GM18868 (cell line): ENCODE measurements at regions not wholly inside any gene's neighbourhood (a gene's known extent, or its start where the extent isn't known, plus 50 kb on each side); places are given as distances from the start of the nearest gene placed in this dataset.
"Not testable (repeated sequence)": the region's sequence is repeated elsewhere in the genome, so short reads cannot be mapped to it uniquely, and the experiment has no call there.

Source experiments
- ATAC-seq: cut with Tn5 transposase; IDR thresholded peaks from one replicate; pipeline ENCODE4 v1.9.1; 2021; ENCODE audit warnings: mild to moderate bottlenecking, moderate library complexity; ENCODE audit not compliant: unreplicated experiment

DNA sequence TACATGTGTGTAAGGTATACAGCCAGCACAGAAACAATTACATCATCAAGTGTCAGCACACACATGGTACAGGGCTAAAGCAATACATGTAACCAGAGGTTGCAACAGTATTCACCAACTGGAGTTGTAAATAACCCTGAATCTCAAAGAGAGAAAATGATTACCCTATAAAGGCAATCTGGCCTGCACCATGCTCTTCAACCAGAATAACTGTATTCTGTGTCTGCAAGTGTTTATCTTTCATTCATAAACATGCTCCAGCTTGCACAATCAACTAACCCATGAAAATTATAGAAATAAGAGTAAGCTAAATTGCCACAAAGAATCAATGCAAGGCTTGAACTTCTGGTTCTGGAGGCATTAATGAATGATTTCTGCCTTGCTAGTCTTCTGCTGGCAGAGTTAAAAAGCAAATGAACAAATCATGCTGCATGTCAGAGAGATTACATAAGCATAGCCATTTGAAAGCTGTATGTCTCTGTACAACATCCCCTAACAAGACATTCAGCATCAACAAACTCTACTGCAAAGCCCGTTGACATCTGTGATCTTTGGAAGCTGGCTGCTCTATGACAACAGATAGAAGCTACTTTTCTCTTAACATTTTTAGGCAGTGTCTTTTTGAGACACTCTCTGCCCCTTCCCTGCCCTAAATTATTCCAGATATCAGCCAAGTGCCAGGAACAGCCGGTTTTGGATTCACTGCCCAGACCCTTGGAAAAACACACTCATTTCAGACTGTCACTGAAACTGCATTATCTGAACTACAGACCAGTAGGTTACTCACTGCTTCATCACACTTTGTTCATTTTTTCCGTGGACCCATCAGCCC lies 871.0 kb downstream of the OTOL1 start:
- no peak for ATAC-seq

DNA sequence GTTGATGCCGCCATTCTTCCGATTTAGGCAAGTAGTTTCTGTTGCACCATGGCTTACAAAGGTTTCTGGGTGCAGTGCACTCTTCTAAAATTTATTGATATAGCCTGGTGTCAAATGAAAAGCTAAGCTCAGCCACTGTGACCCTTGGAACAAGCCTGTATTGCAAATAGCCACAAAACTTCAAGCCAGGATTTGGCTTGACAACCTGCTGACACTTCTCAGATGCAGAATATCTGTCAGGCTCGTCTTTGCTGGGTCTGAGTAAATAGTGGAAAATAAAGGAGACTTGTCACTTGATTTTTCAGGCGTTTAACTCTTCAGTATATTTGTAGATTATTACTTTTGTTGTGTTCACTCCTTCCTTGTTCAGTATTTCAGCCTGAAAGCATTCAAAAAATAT lies 871.8 kb downstream of the OTOL1 start:
- ATAC-seq: no peak

DNA sequence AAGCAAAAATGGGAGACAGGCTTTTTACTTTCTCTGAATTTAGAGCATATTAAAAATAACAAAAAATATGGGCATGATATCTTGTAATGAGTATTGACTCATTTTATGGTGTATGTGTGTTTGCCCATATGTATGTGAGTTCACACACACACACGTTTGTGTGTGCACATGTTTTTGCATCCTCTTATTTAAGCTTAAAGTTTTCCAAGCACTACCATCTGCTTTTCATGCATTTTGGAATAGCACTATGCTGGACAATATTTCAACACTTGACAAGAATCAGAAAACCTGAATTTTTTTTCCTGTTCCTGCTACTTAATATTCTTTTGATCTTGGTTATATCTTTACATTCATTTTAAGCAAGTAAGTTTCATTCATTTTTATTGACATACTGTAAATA lies 872.7 kb downstream of the OTOL1 start:
- no peak for ATAC-seq

DNA sequence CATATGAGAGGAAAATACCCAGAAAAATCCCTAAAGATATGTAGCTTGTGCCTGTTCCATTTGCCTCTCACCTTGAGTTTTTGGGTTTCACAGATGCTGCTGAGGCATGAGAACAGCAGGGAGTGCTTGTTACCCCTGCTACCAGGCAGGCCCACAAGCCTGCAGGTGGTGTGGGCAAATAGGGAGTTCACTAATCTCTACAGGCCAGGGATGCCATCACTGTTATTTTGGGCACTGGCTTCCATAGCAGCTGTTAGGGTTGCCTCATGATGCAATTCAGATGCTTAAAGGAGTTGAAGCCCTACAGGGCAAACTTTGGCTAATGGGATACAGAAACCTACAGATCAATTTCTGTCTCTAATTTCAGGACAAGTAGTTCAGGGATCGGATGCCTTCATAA lies 873.5 kb downstream of the OTOL1 start:
- peak; percentile 46 for ATAC-seq

DNA sequence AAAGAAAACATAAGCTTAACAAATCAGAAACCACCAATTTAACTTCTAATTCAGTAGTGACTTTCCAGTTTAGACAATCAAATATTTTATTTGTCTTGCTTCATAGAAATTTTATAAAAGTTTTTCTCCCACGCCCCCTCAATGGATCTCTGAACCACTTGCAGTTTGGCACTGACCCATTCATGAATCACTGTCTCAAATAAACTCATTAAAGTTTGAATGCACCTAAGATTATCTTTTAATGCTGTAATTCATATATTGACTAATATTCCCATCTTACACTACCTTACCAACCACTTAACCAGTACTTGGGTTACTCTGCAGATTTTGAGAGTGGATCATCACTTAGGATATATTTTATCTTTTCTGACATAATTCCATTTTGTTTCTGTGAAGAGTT lies 880.2 kb downstream of the OTOL1 start:
- no peak for ATAC-seq

DNA sequence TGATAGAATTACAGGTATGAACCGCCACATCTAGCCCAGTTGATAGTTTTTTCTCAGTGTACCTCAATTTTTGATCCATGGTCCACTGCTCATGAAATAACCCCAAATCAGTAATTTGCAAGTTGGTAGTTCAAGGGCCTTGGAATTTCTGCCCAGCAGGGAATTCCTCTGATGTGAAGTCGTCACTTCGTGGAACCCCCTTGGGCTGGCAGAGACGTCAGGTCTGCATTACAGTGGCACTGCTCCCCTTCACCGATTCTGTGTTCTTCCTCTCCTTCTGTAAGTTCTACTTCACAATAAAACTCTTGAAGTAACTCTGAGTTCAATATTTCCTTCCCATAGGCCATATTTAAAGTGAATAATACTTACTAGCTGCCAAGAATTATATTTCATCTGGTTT lies 881.0 kb downstream of the OTOL1 start:
- ATAC-seq: no peak

DNA sequence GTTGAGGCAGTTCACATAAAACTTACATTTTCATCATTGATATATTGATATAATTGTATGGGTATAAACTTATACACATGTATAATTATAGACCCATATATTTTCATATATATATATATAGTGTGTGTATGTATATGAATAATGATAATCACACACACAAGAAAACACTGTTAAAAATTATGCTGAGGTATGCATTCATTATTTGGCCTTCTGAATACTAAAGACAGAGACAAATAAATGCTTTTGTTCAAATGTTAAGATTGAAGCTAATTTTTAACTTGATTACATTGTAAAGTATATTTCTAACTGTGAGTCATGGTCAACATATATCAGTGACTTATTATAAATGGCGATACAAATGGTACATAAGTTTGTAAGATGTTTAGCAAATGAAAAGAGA lies 888.8 kb downstream of the OTOL1 start:
- no peak for ATAC-seq

DNA sequence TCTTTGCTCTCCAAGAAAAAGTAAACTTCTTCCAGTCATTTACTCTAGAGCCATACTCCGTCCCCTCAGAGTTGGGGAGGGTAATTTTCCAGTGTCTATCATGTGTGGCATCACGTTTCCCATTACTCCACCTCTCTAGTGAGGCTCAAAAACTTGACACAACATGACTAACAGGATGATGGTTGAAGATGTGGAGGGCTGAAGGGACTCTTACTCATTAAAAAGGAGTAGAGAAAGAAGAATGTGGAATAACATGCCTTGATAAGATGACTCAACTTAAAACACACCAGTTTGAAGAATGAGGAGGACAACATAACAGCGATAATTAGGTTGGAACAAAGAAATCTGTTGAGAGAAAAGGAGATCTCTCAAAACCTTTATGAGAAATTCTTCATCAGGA lies 894.3 kb downstream of the OTOL1 start:
- no peak for ATAC-seq

DNA sequence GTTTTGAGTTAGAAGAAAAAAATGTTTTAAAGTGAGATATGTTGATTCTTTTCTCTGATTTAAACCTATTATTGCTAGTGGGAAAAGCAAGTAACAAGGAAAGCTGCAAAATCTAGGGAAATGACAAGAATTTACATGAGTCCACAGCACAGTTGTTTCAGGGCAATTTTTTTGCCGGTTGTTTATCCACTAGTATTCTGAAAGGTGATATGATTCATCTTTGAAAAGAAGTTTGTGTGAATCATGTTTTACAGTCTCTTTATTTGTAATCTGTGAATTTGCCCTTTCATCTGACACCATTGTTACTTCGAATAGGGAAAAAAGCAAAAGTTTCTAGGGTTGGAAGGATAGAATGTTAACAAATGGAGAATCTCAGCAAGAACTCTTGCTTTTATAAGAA lies 894.7 kb downstream of the OTOL1 start:
- ATAC-seq: no peak

DNA sequence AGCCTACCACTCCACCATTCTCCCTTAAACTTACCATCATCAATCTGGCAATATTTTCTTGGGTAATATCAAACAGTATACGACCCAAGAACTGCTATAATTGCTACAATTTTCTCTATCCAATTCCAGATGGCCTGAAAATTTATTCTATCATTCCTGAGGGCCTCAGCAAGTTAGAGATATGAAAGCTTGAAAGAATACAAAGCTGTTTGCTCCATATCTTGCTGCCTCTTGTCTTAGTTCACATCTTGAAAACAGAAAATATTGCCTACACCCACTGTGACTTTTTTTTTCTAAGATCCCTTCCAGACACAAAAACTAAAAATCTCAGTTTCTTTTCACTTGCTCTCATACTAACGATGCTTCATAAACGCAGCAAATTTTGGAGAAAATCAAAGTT lies 898.9 kb downstream of the OTOL1 start:
- no peak for ATAC-seq

DNA sequence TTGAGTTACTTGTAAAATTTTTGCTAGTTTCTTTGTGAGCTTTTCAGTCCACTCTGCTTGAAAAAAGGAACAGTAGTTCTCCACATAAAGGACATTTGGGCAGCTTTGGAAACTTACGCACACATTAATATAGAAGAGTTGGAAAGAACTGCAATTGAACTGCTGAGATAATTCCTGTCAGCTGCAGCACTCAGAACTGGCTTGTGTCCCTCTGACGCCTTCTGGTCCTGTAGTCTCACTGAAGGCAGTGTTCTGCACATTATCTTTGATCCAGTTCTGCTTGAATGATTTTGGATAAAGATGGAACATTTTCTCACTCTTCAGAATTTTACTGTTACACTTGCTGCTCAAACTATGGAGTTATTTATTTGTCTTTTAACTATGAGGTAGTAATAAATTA lies 901.9 kb downstream of the OTOL1 start:
- no peak for ATAC-seq

DNA sequence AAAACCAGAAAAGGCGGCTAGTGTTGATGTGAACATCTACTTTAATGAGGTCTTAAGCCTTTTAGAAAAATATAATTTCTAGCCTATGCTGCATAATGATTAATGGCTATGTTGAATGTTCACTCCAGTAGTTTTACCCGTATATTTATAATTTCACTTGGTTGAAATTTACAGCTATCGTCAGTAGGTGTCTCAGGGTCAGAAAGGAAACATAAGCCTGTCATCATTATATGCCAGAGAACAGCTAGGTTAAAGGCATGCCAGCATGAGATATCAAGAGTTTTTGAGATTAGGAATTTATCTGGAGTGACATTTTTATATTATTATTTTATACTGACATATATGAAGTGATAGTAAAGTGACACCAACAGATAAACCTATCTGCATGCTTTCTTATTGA lies 904.1 kb downstream of the OTOL1 start:
- no peak for ATAC-seq

DNA sequence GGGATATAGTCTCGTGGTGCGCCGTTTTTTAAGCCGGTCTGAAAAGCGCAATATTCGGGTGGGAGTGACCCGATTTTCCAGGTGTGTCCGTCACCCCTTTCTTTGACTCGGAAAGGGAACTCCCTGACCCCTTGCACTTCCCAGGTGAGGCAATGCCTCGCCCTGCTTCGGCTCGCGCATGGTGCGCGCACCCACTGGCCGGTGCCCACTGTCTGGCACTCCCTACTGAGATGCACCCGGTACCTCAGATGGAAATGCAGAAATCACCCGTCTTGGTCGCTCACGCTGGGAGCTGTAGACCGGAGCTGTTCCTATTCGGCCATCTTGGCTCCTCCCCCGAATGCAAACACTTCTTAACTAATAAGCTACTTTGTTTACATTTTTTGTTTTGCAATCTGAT lies 914.9 kb downstream of the OTOL1 start:
- not testable (repeated sequence) for ATAC-seq

DNA sequence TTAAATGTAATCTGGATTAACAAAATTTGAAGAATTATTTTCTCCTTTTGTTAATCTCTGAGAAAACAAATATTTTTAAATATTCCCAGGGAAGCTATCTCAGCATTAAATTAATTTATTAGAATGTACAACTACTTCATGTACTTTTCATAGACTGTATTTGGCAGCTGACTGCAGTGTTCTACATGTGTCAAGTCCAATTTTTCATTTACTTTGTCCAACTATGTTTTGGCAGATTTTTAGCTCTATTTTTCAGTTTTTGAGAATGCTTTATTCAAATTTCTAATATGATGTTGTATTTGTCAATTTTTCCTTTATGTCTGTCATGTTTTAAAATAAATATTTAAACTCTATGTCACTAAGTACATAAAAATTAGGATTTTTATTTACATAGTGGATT lies 925.1 kb downstream of the OTOL1 start:
- ATAC-seq: no peak

DNA sequence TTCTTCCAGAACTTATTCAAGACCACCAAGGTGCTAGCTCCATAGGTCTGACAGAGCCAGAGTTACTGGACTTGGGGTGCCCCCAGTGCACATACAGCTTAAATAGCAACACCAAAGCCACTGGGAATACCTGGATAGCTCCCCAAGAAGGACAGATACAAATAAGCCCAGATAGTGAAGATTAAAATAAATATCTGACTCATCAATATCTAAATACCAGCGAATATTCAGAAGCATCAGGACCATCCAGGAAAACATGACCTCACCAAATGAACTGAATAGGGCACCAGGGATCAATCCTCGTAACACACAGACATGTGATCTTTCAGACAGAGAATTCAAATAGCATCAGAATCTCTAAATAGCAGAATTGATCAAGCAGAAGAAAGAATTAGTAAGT lies 931.6 kb downstream of the OTOL1 start:
- no peak for ATAC-seq

DNA sequence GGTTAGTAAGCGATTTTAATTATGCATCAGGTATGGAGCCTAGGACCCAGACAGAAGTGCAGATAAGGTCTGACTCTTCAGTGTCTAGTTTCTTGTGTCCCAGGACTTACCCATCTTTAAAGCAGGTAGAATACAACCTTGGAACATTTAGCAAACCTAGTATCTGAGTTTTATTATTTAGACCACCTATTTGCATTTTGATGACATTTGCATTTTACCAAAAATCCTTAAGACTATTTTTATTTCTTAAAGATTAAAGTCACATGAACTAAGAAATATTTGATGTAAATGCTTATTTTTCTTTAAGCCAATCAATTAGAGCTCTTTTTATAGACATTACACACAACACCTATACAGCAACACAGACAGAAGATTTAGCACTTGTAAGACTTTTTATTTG lies 939.1 kb downstream of the OTOL1 start:
- ATAC-seq: no peak

DNA sequence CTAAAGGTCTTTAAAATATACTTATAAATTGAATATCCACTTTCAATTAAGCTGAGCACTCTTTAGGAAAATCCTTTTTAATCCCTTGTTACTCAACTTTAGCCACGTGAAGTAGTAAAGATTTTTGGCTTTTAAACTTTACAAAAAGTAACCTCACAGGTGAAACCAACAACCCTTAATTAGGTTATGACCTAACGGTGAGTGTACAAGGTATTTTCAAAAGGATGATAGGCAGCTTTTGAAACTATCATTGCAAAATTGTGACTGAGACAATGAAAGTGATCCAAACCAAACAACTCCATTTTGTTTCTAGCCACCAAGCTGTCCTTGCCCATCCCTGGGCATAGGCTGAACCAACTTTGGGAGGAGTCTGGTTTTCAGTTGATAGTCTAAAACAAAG lies 940.2 kb downstream of the OTOL1 start:
- ATAC-seq: no peak

DNA sequence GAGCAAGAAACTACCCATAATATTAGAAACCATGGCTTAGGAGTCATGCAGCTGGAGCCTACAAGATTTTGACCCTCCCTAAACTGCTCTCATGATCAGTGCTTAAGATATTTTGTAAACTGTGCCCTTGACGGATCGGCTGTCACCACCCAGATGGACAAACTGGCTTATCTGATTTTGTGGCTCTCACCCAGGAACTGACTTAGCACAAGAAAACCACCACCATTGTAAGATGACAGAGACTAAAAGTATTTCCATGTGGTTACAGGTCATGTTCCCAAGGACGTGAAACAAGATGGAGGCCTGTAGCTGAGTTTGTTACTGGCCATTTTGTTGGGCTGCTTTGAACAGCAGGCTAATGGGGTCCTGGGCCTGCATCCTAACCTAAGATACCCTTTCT lies 940.9 kb downstream of the OTOL1 start:
- no peak for ATAC-seq

DNA sequence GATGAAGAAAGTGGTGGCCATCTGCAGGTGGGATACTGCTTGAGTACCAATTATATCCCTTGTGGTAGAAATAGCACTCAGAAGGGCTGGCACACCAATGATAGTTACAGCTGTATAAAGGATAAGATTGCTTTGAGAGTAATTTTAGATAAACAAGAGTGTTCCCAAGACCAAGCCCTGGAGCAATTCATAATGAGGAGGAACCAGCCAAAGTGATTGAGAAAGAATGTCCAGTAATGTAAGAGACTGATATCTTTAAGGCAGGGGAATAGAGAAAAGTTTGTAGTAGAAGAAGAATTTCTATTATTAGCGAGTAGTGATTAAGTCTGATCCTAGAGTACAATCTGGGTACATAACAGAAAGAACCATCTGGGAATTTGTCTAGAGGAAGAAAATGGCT lies 945.1 kb downstream of the OTOL1 start:
- ATAC-seq: no peak

DNA sequence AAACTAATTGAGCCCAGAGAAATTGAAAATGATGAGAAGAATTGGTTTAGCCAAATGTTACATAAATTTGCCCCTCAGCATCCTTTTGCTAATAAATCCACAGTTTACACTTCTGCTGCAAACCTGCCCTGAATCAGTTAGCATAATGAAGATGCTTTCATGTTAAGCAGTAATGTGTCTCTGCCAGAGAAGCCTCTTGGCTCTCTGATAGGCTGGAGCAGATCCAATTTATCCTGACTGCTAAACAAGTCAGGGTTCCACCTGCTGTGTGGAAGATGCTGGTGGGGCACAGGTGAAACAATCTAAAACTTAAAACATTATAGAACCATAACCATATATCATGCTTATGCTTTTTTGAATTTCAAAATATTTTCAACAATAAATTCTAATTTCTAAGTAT lies 946.8 kb downstream of the OTOL1 start:
- no peak for ATAC-seq

DNA sequence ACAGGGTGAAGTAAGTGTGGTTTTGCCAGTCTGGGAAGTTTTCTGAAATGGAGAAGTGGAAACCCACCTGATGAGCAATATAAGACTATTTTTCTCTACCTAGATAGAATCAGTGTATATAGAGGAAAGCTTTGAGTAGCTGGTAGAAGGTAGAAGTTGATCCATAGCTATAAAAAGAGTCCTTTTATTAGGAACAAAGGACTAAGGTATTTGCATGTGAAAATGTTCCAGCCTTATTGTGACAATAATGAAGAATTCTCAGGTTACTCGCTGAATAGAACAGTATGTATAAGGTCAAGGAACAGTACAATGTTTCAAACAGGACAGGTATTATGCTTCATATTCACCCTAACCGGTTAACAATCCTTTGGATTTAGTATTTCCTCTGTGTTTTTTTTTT lies 972.2 kb downstream of the OTOL1 start:
- no peak for ATAC-seq

DNA sequence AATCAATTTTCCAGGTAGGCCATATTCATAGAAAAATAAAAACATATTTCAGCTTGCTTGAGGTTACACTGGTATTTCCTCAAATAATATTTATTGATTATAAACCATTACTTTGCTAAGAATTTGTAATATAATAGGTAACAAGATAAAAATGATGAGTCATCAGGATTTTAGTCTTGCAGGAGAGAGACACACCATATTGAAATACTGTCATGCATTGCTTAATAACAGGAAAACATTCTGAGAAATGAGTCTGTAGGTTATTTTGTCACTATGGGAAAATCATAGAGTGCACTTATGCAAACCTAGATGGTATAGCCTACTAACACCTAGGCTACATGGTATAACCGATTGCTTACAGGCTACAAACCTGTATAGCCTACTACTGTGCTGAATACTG lies 990.5 kb downstream of the OTOL1 start:
- ATAC-seq: no peak

DNA sequence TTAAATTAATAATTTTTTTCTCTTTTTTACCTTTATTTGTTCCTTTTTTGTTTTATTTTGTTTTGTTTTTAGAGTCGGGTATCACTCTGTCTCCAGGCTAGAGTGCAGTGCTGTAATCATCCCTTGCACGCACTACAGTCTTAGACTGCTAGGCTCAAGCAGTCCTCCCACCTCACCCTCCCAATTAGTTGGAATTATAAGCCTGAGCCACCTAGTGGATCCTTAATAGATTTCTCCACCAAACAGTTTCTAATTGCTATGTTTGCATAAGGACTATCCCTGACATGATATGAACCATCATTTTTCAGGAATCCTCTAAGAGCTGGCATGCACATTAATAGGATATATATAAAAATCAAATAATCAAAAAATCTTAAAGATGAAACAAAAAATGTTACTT lies 993.2 kb downstream of the OTOL1 start:
- no peak for ATAC-seq
